Suprapubic skin (tissue), 4 donors: ENCODE measurements at regions not wholly inside any gene's neighbourhood (a gene's known extent, or its start where the extent isn't known, plus 50 kb on each side); places are given as distances from the start of the nearest gene placed in this dataset.

Experiments
- DNase-seq, 2 donors: peaks; one replicate each; pipeline ENCODE4 v3.0.0-alpha.2; 2019; ENCODE audit warnings: low spot score in 2 of 2
- H3K27ac ChIP-seq: fragments of 200-600 bp; sonication (generic); one replicate; pipeline ENCODE4 v1.5.1; 2019
- H3K27me3 ChIP-seq: fragments of 200-600 bp; sonication (generic); one replicate; pipeline ENCODE4 v1.5.1; 2019
- H3K36me3 ChIP-seq: fragments of 200-600 bp; sonication (generic); one replicate; pipeline ENCODE4 v1.5.1; 2019
- H3K4me1 ChIP-seq: fragments of 200-600 bp; sonication (generic); one replicate; pipeline ENCODE4 v1.5.1; 2019
- H3K4me3 ChIP-seq: fragments of 200-600 bp; sonication (generic); one replicate; pipeline ENCODE4 v1.5.1; 2019; ENCODE audit warnings: mild to moderate bottlenecking
- H3K9me3 ChIP-seq: fragments of 200-600 bp; sonication (generic); one replicate; pipeline ENCODE4 v1.5.1; 2019
- EP300 ChIP-seq: sonication (generic); formaldehyde crosslinking; IDR thresholded peaks from one replicate; pipeline ENCODE4 v1.6.1; 2017; ENCODE audit warnings: antibody characterized with exemption
- POLR2A ChIP-seq, 2 donors: fragments of 450-650 bp; IDR thresholded peaks; one replicate each; pipeline ENCODE4 v1.6.1; 2017; ENCODE audit warnings: antibody characterized with exemption in 2 of 2, mild to moderate bottlenecking in 2 of 2, moderate library complexity in 2 of 2
- POLR2AphosphoS5 ChIP-seq, 3 donors: sonication (generic); formaldehyde crosslinking; IDR thresholded peaks; one replicate each; pipeline ENCODE4 v1.6.1; 2017; ENCODE audit warnings: antibody characterized with exemption in 3 of 3
- WGBS: methylation state at CpG from one replicate; pipeline ENCODE4 v1.1.5; 2018; 5-methylcytosine and 5-hydroxymethylcytosine counted together
- TF ChIP-seq, protein P1 (sequence below), 2 donors: fragments of 200-600 bp in 1 of 2; fragments of 450-650 bp in 1 of 2; sonication (generic) in 1 of 2; IDR thresholded peaks; one replicate each; pipeline ENCODE4 v1.5.1; 2016 to 2019; ENCODE audit warnings: antibody characterized with exemption in 2 of 2, mild to moderate bottlenecking in 1 of 2, moderate library complexity in 1 of 2

GRCh38 chr7:49038821-49039358, 114.5 kb downstream of the CDC14C start:
- 92% methylated on average over 1 of the region's 1 CpG for WGBS
- no peak overlapping the region for H3K27ac ChIP-seq
- H3K36me3 ChIP-seq: no peaks in the 10 kb centered on the region
- no peaks in the 10 kb centered on the region for H3K27me3 ChIP-seq
- no peak for DNase-seq
- no peak overlapping the region for H3K4me3 ChIP-seq
- no peaks in the 10 kb centered on the region for H3K4me1 ChIP-seq
- TF ChIP-seq, protein P1, sequence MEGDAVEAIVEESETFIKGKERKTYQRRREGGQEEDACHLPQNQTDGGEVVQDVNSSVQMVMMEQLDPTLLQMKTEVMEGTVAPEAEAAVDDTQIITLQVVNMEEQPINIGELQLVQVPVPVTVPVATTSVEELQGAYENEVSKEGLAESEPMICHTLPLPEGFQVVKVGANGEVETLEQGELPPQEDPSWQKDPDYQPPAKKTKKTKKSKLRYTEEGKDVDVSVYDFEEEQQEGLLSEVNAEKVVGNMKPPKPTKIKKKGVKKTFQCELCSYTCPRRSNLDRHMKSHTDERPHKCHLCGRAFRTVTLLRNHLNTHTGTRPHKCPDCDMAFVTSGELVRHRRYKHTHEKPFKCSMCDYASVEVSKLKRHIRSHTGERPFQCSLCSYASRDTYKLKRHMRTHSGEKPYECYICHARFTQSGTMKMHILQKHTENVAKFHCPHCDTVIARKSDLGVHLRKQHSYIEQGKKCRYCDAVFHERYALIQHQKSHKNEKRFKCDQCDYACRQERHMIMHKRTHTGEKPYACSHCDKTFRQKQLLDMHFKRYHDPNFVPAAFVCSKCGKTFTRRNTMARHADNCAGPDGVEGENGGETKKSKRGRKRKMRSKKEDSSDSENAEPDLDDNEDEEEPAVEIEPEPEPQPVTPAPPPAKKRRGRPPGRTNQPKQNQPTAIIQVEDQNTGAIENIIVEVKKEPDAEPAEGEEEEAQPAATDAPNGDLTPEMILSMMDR (IDR thresholded peaks at IDR 0.05): no peak
- TF ChIP-seq POLR2AphosphoS5 (IDR thresholded peaks at IDR 0.05): no peak
- no peak for TF ChIP-seq EP300
- TF ChIP-seq POLR2A (IDR thresholded peaks at IDR 0.05): no peak
- H3K9me3 ChIP-seq: no peaks in the 10 kb centered on the region

DNA sequence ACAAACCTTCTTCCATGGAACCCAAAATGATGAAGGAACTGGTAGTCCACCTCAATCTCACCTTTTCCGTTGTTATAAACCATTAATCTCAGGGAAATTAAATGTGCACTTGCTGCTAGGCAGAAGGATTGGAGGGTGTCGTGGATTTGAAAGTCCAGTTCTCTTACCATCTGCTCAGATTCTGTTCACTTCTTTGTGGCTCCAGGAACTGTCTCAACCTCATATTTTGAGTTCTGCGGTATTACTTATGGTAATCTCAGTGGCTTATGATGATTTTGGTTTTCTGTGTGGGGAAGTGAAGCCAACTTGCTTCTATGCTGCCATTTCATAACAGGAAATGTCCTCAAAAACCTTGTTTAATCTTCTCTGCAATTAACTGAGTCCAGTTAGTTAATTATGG, 136.4 kb downstream of the CDC14C start:
- H3K27me3 ChIP-seq: no peaks in the 10 kb centered on the region
- 89% methylated on average over 3 of the region's 3 CpGs for WGBS
- H3K4me1 ChIP-seq: no peaks in the 10 kb centered on the region
- no peaks in the 10 kb centered on the region for H3K36me3 ChIP-seq
- TF ChIP-seq EP300: no peak
- no peak for TF ChIP-seq POLR2A (IDR thresholded peaks at IDR 0.05)
- no peak for TF ChIP-seq POLR2AphosphoS5 (IDR thresholded peaks at IDR 0.05)
- TF ChIP-seq, protein P1 (IDR thresholded peaks at IDR 0.05): no peak
- no peak for DNase-seq
- no peaks in the 10 kb centered on the region for H3K9me3 ChIP-seq
- H3K27ac ChIP-seq: no peak overlapping the region
- no peak overlapping the region for H3K4me3 ChIP-seq

DNA sequence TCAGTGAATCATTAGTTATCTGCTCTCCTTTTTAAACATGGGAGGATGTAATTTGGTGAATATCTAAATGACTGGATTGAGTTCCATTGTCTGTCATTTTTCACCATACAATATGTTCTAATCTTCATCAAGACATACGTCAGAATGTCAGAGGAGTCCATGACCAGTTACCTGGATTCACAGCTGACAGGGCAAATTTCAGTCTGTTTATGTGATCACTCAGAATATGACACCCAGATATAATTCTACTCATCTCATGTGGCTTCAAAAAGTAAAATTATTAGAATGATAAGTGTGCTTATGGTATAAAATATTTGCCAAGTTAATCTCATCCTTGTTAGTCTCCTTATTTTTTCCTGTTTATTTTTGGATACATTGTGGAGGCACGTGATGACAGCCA, 150.2 kb downstream of the CDC14C start:
- H3K27me3 ChIP-seq: no peaks in the 10 kb centered on the region
- no peaks in the 10 kb centered on the region for H3K9me3 ChIP-seq
- H3K4me1 ChIP-seq: no peaks in the 10 kb centered on the region
- no peak for DNase-seq
- 55% methylated on average over 2 of the region's 2 CpGs for WGBS
- H3K4me3 ChIP-seq: no peak overlapping the region
- H3K27ac ChIP-seq: no peak overlapping the region
- no peaks in the 10 kb centered on the region for H3K36me3 ChIP-seq
- TF ChIP-seq POLR2AphosphoS5 (IDR thresholded peaks at IDR 0.05) (no peak), EP300 (no peak), POLR2A (IDR thresholded peaks at IDR 0.05) (no peak)
- TF ChIP-seq, protein P1 (IDR thresholded peaks at IDR 0.05): no peak

DNA sequence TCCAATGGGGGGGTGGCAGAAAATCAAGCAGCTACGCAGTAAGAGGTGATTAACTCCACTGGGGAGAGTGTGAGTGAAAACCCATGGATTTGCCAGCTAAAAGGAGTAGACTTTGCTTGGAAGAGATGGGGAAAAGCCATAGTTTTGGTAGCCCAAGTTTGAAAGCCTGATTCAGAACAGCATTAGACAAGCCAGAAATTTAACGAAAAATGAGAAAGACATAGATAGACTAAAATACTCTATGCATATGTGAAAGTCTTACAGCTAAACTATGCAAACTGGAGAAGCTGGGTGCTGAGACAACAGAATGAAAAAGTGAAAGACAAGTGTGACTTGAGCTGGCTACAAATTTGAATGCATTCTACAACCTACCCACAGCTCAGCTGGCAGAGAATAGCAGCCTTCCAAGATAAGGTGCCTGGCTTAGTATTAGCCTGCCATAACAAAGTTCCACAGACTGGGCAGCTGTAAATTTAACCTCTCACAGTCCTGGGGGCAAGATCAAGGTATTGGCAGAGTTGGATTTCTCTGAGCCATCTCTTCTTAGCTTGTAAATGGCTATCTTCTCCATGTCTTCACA, 156.6 kb downstream of the CDC14C start:
- Histone ChIP-seq H3K4me3 (no peak overlapping the region), H3K4me1 (no peaks in the 10 kb centered on the region), H3K36me3 (no peaks in the 10 kb centered on the region), H3K27me3 (no peaks in the 10 kb centered on the region), H3K27ac (no peak overlapping the region), H3K9me3 (no peaks in the 10 kb centered on the region)
- 77% methylated on average over 2 of the region's 2 CpGs for WGBS
- TF ChIP-seq, protein P1 (IDR thresholded peaks at IDR 0.05): no peak
- no peak for TF ChIP-seq EP300
- TF ChIP-seq POLR2A (IDR thresholded peaks at IDR 0.05): no peak
- no peak for TF ChIP-seq POLR2AphosphoS5 (IDR thresholded peaks at IDR 0.05)
- DNase-seq: no peak

DNA sequence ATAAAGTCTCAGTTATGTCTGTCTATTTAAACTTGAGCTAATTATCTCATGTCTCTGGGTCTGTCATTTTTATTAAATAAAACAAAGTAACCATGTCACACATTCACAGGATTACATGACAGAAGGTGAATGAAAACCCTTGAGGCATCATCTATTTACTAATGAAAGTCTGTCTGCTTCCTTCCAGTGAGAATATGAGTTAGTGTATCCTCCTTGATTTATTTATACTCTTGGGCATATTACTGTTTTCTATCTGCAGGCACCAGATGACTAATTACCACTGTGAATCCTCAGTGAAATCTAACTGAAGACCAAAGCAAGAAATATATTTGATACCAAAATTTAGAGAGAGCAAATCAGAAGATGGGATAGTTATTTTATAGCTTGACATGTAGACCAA, 163.7 kb downstream of the CDC14C start:
- H3K9me3 ChIP-seq: no peaks in the 10 kb centered on the region
- no peaks in the 10 kb centered on the region for H3K36me3 ChIP-seq
- no peaks in the 10 kb centered on the region for H3K4me1 ChIP-seq
- no peak for DNase-seq
- H3K4me3 ChIP-seq: no peak overlapping the region
- TF ChIP-seq POLR2AphosphoS5 (IDR thresholded peaks at IDR 0.05): no peak
- no peak overlapping the region for H3K27ac ChIP-seq
- no peaks in the 10 kb centered on the region for H3K27me3 ChIP-seq

DNA sequence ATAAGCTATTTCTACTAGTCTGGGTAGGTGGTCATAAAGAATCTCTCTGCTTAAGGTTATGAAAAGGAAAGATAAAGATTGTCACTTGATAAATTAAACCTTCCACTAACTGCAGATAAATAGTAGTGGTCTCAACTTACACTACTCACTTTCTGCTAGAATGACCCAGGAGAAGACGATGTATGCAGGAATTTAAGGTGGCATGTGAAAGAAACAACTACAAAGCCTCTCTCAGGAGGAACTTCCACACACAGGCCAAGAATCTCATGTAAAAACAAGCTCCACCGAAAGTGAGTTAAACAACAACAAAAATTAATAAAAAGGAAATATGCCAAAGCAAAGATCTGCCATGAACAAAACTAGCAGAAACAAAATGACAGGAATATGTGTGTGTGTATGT, 165.4 kb downstream of the CDC14C start:
- H3K27ac ChIP-seq: no peak overlapping the region
- DNase-seq: no peak
- H3K4me3 ChIP-seq: no peak overlapping the region
- 55% methylated on average over 2 of the region's 2 CpGs for WGBS
- TF ChIP-seq POLR2AphosphoS5 (IDR thresholded peaks at IDR 0.05): no peak
- TF ChIP-seq, protein P1 (IDR thresholded peaks at IDR 0.05): no peak
- TF ChIP-seq EP300: no peak
- TF ChIP-seq POLR2A (IDR thresholded peaks at IDR 0.05): no peak
- H3K27me3 ChIP-seq: no peaks in the 10 kb centered on the region
- H3K9me3 ChIP-seq: no peaks in the 10 kb centered on the region
- no peaks in the 10 kb centered on the region for H3K36me3 ChIP-seq
- H3K4me1 ChIP-seq: no peaks in the 10 kb centered on the region
